ENCODE measurements at regions not wholly inside any gene's neighbourhood (a gene's known extent, or its start where the extent isn't known, plus 50 kb on each side); places are given as distances from the start of the nearest gene placed in this dataset.

DNA sequence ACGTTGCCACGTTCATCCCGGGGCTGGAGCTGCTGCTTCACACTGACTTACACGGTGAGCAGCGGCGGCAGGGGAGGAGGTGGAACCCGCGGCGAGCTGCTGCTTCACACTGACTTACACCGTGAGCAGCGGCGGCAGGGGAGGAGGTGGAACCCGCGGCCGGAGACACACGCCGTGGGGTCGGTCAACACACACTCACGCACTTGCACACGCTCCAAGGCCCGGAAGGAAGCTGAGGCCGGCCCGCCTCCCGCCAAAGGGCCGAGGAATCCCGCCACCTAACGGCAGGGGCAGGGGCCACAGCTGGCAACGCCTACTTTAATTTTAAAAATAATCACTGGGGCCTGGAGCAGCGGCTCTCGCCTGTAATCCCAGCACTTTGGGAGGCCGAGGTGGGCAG lies 94.4 kb upstream of the FOXC1 start:
- ChIA-PET POLR2A (no interaction called here), CTCF (interaction anchor here (2.5 kb wide), 1 partner anchor 9 kb away, joined by 10 read pairs; no protein-coding TSS in a partner anchor)

DNA sequence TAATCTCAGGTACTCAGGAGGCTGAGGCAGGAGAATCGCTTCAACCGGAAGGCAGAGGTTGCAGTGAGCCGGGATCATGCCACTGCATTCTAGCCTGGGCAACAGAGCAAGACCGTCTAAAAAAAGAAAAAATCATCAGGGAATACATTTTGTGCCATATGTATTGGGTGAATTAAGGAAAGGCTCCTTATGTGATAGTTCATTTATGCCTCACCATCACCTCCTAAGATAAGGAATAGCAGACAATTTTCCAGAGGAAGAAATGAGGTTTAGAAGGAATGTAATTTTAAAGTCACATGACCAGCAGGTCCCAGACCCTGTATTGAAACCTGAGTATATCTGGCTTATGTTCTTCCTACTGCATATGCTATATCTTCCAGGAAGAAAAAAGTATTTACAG lies 93.9 kb upstream of the FOXC1 start:
- TF ChIP-seq, protein P1, sequence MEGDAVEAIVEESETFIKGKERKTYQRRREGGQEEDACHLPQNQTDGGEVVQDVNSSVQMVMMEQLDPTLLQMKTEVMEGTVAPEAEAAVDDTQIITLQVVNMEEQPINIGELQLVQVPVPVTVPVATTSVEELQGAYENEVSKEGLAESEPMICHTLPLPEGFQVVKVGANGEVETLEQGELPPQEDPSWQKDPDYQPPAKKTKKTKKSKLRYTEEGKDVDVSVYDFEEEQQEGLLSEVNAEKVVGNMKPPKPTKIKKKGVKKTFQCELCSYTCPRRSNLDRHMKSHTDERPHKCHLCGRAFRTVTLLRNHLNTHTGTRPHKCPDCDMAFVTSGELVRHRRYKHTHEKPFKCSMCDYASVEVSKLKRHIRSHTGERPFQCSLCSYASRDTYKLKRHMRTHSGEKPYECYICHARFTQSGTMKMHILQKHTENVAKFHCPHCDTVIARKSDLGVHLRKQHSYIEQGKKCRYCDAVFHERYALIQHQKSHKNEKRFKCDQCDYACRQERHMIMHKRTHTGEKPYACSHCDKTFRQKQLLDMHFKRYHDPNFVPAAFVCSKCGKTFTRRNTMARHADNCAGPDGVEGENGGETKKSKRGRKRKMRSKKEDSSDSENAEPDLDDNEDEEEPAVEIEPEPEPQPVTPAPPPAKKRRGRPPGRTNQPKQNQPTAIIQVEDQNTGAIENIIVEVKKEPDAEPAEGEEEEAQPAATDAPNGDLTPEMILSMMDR (IDR thresholded peaks at IDR 0.05; ENCODE audit: insufficient read depth, low read length, missing control alignments), result no peak
- CTCF ChIA-PET, result interaction anchor here (1.4 kb wide), 1 partner anchor 11 kb away, joined by 4 read pairs; no protein-coding TSS in a partner anchor
- POLR2A ChIA-PET, result no interaction called here
- H3K4me3 ChIP-seq (ENCODE audit: low read depth, low read length), result no peak overlapping the region
- DNase-seq (ENCODE audit: low read depth, low spot score), result no peak

More for the DNA sequence above, 94.4 kb upstream of the FOXC1 start:
- no peak for DNase-seq (ENCODE audit: low read depth, low spot score)
- TF ChIP-seq, protein P1 (IDR thresholded peaks at IDR 0.05; ENCODE audit: insufficient read depth, low read length, missing control alignments), result no peak
- no peak overlapping the region for H3K4me3 ChIP-seq (ENCODE audit: low read depth, low read length)

DNA sequence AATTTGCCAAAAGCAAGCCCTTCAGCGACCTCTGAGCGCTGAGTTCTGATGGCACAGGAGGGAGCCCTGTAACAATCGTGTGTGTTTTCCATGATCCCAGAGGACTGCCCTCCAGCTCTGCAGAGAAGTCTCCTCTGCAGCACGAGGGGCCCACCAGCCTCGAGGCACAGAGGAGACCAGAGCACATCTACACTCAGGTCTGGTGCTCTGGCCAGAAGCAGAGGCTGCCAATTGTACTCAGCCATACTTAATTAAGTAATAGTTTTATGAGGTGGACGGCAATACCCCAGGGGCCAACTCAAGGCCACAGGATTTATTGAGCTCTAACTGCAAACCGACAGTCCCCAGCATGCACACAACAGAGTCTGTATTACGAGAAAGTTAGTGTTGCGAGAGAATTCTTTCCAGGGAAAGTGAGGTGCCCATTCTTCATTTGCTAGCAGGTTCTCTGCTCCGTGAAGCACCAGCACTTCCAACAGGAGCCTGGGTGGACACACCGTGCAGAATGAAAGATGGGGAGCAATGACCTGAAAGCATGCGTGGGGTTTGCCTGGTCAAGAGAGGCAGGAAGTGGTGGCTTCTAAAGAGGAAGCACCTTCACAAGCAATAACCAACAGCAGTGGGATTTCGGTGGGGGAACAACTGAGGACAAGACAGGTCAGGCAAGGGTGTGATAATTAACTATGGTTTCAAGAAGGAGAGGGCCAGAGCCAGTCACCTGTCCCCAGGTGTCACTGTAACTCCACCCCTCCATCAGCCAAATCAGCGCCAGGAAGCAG lies 92.8 kb upstream of the FOXC1 start:
- H3K4me3 ChIP-seq (ENCODE audit: low read depth, low read length), result no peak overlapping the region
- TF ChIP-seq, protein P1 (IDR thresholded peaks at IDR 0.05; ENCODE audit: insufficient read depth, low read length, missing control alignments), result no peak
- CTCF ChIA-PET, result interaction anchor here (1.4 kb wide), 1 partner anchor 9 kb away, joined by 4 read pairs; no protein-coding TSS in a partner anchor
- no peak for DNase-seq (ENCODE audit: low read depth, low spot score)
- POLR2A ChIA-PET, result no interaction called here

DNA sequence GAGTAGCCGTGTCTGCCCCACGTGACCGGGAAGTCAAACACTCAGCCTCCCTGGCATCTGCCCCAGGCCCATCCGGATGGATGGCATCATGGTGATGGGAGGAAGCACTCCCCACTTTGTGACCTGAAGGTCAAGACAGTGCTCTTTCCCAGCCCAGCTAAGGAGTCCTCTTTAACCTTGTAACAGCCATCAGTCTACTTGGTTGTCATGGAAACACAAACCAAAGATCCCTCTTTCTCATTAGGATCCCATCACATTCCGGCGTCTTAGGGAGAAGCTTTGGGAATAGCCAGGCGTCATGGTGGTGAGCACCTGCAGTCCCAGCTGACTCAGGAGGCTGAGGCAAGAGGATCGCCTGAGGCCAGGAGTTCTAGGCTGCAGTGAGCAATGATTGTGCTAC lies 90.9 kb upstream of the FOXC1 start:
- CTCF ChIA-PET, result no interaction called here
- no peak overlapping the region for H3K4me3 ChIP-seq (ENCODE audit: low read depth, low read length)
- no peak for DNase-seq (ENCODE audit: low read depth, low spot score)

DNA sequence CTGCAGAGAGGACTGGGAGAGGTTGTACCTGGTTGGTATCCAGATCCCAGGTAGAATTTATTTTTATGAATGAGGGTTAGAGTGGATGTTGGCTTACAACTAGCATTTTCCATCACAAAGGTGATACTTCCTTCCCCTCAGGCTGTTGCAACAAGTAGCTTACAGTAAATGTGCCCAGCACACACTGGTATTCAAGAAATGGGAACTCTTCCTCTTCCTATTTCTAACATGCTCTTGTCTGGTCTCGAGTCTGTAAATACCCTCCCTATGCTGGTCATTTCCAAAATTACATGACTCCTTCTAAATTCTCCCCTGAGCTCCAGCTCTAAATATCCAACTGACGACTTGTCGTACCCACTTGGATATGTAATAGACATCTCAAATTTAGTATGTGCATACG lies 90.1 kb upstream of the FOXC1 start:
- DNase-seq (ENCODE audit: low read depth, low spot score), result no peak
- TF ChIP-seq, protein P1 (IDR thresholded peaks at IDR 0.05; ENCODE audit: insufficient read depth, low read length, missing control alignments), result no peak
- ChIA-PET CTCF (no interaction called here), POLR2A (interaction anchor here (1.7 kb wide), 1 partner anchor 35 kb away, joined by 3 read pairs; no protein-coding TSS in a partner anchor)
- H3K4me3 ChIP-seq (ENCODE audit: low read depth, low read length), result no peak overlapping the region

More for the DNA sequence above, 90.9 kb upstream of the FOXC1 start:
- POLR2A ChIA-PET, result no interaction called here
- TF ChIP-seq, protein P1 (IDR thresholded peaks at IDR 0.05; ENCODE audit: insufficient read depth, low read length, missing control alignments), result no peak

DNA sequence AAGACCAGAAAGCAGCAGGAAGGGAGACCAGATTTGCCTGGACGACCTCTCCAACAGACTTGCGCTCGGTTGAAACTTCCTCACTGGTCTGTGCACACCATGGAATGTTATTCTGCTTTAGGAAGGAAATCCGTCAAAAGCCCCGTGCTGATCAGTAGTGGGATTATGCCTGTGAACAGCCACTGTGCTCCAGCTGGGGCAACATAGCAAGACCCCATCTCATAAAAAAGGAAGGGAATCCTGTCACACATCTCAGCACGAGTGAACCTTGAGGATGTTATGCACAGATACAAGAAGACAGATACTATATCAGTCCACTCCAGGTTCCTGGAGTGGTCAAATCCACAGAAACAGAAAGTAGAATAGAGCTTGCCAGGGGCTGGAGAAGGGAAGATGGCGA lies 86.9 kb upstream of the FOXC1 start:
- ChIA-PET CTCF (interaction anchor here (1.1 to 2.0 kb wide), 3 partner anchors 16 to 71 kb away, joined by 3 to 6 read pairs (median 3); no protein-coding TSS in a partner anchor), POLR2A (no interaction called here)
- no peak overlapping the region for H3K4me3 ChIP-seq (ENCODE audit: low read depth, low read length)
- no peak for DNase-seq (ENCODE audit: low read depth, low spot score)
- TF ChIP-seq, protein P1 (IDR thresholded peaks at IDR 0.05; ENCODE audit: insufficient read depth, low read length, missing control alignments), result no peak
